ENCODE measurements at regions not wholly inside any gene's neighbourhood (a gene's known extent, or its start where the extent isn't known, plus 50 kb on each side); places are given as distances from the start of the nearest gene placed in this dataset.
A peak's percentile ranks its signal among the peaks of the same experiment; 100 is the strongest.

DNA sequence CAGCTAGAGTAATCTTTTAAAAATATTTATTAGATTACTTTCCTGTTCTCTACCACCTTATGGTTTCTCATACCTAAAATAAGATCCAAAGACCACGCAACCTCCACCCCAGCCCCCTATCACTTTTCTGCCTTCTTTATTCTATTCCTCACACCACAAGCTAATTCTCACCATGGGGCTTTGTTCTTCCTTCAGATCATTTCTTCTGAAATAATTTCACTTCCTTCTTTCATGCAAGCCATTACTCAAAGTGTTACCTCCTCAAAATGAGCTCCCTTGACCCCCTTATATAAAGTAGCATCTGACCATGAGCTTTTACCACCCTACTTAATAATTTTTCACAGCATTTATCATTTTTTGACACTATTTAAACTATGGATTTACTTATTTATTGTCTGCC is 233.2 kb upstream of the TMCO5A start:
- no peak for DNase-seq (ENCODE audit: low read depth)

DNA sequence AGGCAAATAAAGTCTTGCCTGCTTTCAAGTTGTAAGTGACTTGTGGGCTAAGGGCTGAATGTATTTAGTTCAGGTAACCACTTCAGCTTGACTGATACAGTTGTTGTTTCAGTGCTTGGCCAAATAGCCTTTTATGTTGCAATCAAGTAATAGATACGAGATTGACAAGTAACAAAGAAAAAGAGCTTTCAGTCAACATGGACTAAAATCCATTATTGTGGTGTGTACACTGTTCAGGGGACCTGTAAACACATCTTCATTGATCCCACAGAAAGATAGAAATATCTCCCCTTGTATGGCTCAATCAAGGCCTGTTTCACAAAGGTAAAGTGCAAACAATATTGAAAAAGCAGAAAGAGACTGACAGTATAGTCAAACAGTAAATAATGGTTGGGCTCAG is 224.8 kb upstream of the TMCO5A start:
- DNase-seq (ENCODE audit: low read depth): no peak

DNA sequence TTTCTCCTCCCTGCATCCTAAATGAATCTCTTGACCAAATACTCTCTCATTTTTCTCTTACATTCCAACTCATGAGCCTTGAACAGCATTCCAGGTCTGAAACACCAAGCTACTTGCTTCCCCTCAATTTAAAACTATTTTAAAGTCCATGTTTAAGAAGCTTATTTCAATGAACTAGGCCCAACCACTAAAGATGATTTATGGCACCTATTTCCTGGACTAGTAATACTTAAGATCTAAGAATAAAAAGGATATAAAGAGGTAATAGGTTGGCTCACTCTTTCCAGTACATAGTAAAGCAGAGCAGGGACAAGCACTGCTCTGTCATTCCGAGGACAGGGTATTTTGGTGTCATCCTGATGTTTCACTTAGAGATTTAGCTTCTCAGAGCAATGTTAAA is 219.3 kb upstream of the TMCO5A start:
- no peak for DNase-seq (ENCODE audit: low read depth)

DNA sequence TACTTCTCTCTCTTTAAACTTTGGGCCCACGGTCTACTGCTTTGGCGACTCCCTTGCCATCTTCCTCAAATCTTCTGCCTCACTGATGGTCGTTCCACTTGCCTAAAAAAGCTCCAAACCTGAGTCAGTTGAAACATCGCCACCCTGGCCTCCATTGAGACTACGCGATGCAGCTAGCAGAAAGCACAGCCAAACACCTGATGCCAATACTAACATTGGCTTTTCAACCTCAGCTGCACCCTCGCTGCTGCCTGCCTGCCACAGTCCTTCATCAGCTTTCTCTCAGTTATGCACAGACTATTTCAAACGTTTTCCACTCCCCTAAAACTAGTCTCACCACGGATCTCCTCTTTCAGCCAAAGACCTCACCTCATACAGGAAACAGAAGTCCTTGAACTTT is 214.2 kb upstream of the TMCO5A start:
- DNase-seq (ENCODE audit: low read depth): no peak

DNA sequence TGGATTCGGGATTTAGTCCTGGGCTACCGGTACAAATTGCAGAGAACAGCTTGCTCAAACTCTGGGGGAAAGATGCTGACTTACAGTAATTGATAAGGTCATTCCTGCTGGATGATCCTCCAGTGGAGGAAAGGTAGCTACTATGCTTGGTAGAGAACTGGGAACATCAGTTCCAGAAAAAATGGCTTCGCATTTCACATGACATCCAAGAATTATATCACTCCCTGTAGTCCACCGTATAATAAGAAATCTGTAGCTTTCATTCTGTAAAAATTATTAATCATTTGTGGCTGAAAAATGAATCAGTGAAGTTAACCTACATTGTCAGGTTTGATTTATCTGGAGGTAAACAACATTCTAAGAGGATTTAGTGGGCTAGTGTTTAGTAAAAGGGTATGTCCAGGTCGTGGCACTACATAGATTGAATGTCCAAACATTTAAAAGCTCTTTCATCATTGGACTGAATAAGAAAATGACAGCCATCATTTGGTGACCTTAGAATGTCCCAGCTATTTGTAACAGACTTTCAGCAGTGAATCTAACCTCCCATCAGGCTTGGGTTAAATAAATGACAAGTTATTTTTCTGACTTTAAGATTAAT is 203.2 kb upstream of the TMCO5A start:
- no peak for DNase-seq (ENCODE audit: low read depth)

DNA sequence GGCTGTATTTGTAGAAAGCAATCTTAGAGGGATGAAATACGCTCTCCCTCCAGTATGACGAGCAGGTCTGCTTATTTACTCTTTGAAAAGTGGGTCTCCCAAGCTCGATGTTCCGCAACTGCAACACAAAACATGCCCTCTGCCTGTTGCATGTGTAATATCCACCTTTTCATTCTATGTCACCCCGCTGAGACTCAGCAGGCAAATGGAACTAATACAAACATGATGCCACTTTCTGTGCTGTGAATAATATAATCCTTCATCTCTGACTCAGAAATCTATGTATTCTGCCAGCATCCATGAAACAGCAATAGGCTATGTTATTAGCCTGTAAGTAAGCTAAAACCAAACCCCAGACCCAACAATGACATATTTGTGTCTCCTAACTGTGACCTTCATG is 200.8 kb upstream of the TMCO5A start:
- DNase-seq (ENCODE audit: low read depth): peak; percentile 2

DNA sequence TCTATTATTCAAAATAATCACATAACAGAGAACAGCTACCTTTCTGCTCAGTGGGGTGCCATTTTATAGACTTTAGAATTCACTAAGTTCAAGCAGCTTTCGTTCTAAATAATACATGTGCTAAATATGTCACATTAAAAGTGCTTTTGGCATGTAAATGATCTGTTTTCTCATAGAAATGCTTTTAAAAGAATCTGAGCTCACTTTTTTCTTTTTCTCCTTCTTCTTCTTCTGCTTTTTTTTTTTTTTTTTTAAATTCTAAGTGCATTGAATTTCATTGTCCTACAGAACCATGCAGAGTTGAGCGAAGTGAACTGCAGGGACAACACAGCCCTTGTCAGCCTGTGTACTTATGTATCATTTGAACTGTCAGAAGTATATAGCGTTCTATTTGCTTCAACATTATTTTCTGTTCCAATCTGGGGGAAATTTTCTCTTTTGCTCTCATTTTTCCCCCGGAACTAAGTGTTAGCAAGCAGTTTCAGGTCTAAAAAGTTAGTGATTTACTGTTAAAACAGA is 193.8 kb upstream of the TMCO5A start:
- DNase-seq (ENCODE audit: low read depth): no peak

DNA sequence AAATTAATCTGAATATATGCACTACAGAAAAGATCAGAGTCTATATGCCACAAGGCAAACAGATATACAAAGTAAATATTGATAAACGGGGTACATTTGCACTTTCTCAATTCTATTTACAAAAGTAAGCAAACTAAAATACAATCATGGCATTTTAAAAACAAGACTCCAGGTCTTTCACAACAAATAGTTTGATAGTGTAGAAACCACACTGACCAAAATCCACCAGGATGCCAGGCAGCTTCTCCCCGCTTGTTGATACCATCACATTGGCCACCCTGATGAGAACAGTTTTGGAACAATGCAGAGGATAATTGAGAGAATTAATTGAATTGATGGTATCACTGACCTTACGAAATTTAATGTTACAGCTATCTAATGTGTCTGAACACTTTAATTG is 190.6 kb upstream of the TMCO5A start:
- no peak for DNase-seq (ENCODE audit: low read depth)

DNA sequence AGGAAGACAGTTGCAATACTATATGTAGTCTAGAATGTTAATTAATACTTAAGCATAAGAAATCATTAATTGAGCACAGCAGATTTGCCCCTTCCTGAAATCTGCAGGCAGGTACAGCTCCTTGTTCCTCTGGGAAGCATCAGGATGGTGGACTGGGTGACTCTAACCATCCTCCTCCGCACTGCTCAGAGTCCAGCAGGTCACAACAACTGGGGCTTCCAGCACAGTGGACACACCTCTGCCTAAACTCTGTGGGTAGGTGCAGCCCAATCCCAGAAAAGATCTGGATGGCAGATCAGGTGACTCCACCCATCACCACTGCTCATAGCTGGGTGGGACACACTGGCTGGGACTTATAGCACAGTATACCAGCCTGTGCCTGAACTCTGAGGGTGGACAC is 189.9 kb upstream of the TMCO5A start:
- DNase-seq (ENCODE audit: low read depth): no peak

DNA sequence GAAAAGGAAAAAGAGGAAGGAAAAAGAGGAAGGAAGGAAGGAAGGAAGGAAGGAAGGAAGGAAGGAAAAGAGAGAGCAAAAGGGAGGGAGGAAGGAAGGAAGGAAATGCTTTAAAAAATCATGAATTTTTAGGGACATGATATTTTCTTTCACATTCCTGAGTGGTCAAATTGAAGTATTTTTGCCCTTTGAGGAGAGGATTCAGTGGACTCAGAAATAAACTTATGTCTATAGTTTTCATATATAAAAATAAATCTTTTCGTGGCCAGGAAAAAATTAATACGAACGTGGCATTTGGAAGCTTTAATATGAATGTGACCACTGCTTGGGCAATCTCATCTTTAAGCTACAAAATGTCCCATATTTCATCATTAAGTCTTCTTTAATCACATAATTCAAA is 183.0 kb upstream of the TMCO5A start:
- no peak for DNase-seq (ENCODE audit: low read depth)

DNA sequence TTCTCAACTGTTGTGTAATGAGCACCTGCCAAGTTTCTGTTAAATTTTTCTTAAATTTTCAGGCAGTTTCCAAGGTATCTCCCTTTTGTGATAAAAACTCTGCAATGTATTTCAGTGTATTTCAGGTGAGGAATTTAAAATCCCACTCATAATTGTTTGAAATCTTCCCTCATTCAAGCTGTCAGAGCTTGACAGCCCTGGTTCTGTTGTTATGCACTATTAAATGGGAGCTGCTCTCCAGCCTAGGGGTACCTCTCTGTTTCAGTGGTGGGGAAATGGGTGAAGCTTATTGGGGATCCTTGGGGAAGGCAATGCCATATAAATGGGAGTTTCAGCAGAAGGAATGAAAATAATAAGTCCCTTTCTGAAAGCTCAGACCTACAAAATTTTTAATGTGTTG is 178.0 kb upstream of the TMCO5A start:
- DNase-seq (ENCODE audit: low read depth): no peak

DNA sequence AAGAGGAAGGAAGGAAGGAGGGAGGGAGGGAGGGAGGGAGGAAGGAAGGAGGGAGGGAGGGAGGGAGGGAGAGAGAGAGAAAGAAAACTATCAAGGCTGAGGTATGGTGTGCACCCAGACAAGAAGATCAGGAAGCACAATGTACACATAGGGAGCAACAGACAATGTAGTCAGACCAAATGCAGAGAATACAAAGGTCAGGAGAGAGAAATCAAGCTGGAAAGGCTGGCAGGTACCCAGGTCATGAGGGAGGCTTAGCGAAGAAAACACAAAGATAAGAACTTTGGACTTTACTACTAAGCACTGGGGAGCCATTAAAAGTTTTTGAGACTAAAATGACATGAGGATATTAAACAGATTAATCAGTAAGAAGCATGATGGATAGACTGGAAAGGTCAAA is 176.0 kb upstream of the TMCO5A start:
- no peak for DNase-seq (ENCODE audit: low read depth)

DNA sequence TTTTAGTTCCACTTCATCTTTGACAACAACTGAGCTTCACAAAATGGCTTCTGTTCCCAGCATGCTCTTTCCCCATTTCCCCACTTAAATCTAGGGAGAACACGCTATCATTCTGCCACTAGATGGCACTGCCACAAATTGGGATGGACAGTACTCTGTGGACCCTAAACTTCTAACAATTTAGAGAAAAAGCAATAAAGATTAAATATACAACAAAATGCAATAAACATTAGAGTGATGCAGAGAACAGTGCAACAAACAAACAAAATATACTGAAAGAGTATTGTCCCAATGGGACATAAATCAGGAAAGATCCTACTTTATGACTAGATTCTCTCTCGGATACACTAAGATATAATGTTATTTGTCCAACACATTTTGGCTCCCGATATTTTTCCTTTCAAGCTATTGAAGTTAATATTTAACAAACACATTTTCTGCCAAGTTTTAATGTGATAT is 169.7 kb upstream of the TMCO5A start:
- peak; percentile 39 for DNase-seq (ENCODE audit: low read depth)

DNA sequence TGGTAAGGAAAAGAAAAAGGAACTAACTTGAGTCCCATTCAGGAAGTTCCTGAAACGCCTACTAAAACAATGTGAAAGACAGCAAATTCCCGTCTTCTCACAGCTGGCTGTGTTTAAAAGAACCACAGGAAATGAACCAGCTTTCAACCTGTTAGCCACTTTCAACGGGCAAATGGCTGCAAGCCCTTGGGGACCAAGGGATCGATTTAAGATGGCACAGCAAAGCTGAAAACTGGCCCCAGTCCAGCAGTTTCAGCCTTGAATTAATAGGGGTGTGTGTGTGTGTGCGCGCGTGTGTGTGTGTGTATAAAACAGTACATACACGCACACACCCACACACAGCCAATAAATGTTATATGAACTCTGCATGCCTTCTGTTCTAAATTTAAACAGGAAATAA is 168.7 kb upstream of the TMCO5A start:
- peak; percentile 13 for DNase-seq (ENCODE audit: low read depth)

DNA sequence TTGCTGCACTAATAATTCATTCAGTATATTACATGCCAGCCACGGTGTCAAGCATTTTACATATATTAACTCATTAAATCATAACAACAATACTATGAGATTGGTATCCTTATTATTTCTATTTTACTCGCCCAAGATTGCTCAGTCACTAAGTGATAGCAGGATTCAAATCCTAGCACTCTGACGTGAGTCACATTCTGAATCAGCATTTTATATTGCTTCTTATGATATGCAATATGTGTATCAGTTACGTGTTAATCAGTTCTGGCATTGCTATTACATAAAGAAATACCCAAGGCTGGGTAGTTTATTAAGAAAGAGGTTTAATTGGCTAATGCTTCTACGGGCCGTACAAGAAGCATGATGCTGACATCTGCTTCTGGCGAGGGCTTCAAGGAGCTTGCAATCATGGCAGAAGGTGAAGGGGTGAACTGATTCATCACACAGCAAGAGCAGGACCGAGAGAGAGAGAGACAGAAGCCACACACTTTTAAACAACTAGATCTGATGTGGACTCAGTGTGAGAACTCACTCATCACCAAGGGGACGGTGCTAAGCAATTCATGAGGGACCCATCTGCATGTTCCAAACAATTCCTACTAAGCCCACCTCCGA is 166.5 kb upstream of the TMCO5A start:
- peak; percentile 13 for DNase-seq (ENCODE audit: low read depth)

DNA sequence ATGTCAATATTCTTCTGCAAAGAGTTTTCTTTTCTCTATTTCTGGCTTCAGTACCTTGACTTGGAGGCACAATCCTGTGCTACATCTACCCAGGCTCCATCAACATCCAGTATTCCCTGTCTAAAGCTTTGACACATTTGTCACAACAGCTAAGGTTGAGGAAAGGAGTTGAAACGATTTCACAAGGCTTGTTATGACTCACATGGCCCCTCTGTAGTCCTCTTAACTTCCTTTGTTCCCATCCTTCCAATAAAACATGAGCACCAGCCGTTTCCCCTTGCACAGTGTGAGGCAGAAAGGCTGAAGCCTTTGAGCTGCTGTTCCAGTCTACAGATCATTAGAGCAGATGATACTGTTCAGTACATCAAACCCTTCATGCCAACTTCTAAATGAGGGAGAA is 163.0 kb upstream of the TMCO5A start:
- DNase-seq (ENCODE audit: low read depth): peak; percentile 49

DNA sequence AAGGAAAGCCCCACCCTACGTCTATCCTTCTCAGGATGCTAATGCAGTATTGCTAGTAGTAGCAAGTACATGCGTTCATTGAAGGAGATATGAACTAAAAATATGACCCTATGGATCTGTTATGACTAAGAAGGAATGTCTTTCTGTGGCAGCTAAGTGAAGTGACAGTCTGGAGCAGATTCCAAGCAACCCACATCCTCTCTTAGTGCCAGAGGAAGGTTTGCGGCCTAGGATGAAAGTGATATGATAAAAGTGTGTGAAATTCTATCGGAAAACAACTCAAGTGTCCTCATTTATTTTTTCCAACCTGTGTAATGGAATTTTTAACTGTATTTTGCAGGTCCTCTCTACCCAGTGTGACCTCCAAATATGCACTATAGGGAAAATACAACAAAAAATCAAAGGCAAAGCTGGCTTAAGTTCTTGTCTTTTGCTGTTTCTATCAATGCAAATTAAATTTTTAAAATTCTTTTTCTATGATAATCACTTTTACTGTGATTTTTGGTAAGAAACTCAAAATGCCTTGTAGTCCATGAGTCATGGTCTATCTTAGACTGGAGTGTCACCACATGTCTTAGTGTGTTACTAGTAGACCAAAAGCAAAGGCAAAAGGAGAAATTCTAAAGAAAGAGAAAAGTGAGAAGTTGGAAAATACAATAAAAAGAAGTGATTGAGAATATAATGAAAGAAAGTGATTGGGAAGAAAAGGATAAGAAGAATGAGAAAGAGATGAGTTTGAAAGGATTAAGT is 161.2 kb upstream of the TMCO5A start:
- peak; percentile 75 for DNase-seq (ENCODE audit: low read depth)

DNA sequence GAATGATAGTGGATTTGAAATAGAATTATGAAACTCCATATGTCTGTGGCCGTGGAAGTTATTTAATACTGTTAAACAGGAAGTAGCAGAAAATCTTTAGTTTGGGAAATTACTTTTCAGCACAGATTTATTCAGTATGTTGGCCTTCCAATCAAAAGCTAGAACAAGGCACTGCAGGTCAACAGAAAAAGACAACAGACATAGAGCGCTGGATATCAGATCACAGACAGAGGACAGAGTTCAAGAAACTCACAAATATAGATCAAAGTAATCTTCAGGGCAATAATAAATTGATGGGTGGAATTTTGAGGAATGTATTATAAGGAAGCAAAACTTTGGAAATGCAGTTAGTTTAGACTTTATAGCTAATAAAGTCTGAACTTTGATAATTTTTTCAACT is 159.5 kb upstream of the TMCO5A start:
- DNase-seq (ENCODE audit: low read depth): no peak

DNA sequence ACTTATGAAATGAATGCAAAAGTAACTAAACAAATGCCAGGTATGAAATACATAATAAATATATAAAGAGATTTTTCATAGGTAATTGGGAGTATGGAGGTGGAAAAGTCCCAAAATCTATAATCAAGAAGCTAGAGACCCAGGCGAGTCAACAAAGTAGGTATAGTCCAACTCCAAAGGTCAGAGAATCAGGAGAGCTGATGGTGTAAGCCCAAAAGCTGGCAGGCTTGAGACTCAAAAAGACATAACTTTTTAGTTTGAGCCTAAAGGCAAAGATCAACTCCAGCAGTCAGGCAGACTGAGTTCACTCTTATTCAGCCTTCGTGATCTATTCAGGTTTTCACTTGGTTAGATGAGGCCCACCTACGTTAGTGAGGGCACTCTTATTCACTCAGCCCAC is 157.4 kb upstream of the TMCO5A start:
- DNase-seq (ENCODE audit: low read depth): no peak

DNA sequence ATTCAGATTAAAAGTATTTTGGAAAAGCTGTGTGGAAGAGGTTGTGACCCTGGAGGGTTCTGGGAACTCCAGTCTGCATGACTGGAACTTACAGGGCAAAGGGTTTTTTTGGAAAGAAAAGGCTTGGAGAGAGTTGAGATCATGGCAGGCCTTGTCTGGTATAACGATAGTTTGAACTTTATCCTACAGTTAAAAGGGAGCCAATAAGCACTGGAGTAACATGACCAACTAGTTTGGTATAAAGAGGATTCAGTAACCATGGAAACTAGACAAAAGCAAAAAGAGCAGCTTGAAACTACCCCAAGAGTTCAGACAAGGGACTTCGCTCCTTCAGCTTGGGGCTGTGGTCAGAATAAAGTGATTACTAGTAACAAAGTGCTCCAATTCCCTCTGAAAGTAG is 151.2 kb upstream of the TMCO5A start:
- no peak for DNase-seq (ENCODE audit: low read depth)

DNA sequence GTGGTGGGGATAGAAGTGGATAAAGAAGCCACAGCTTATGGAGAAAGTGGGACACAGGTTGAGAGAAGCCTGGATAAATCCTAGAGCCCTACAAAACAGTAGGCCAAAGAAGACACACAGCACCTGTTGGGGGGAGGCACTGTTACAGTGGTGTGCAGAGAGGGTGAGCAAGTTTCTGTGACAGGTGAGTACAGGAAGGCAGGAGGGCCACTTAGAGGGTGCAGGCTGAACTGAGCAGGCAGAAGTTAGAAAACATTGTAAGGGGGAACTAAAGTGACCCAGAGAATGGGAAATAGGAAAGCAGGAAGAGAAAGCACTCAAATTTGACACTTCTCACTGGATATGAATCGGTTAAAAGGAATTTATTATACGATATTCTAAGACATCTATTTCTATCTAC is 146.1 kb upstream of the TMCO5A start:
- no peak for DNase-seq (ENCODE audit: low read depth)

DNA sequence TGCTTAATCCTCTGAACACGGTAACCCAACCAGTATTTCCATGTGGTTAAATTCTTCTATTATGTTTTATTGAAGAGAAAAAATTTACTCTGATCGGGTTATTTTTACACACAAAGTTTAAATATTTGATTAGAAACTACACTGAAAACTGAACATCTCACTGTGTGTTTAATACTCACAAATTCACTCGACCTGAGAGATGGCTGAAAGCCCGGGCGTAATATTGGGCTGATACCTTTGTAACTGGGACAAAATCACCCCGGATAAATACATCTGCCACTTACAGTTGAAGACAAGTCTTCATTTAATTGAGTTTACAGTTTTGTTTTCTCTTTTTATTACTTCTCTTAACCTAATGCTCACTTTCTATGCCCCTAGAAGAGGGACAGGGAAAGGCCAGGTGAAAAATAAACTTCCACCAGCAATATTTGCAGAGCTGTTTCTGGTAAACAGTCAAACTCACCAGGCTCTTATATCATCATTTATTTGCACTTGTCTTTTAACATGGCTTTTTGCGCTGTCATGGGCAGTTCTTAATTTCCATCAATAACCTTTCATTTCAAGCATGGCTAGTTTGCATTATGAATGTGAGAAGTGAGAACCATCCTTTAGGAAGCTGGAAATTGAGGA is 145.6 kb upstream of the TMCO5A start:
- DNase-seq (ENCODE audit: low read depth): no peak

DNA sequence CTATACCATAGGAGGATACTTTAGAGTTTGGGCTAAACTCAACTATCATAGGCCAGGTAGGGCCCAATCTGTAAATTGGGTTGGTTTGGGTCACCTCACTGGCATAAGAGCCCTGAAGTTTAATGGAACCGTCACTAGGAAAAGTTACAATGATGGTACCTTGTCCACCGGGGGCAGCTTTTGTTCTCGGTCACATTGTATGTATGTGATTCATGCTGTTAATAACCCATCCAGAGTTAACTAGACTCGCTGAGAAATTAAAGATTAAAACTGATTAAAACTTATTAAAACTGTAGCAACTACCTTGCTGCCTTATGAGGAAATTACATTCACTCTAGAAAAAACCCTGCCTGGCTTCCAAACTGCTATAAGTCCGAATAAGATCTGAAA is 145.0 kb upstream of the TMCO5A start:
- no peak for DNase-seq (ENCODE audit: low read depth)
